IMR-90 (cell line): ENCODE measurements at regions not wholly inside any gene's neighbourhood (a gene's known extent, or its start where the extent isn't known, plus 50 kb on each side); places are given as distances from the start of the nearest gene placed in this dataset.

Experiments used
- ATAC-seq: fragments of 200-7000 bp; cut with Tn5 transposase; 2 replicates; pipeline ENCODE4 v1.9.1; 2020; ENCODE audit warnings: low read depth, mild to moderate bottlenecking, moderate library complexity
- BruUV-seq: library from RNA; stranded (reverse); fragments of 400-500 nt; replicated peaks from 2 replicates; lab custom pipeline; 2021; lab: Mats Ljungman, UMichigan
- CTCF ChIA-PET: fragments of 300-600 bp; formaldehyde crosslinking; extraction: SDS; loops from one replicate; lab custom pipeline; 2021; ENCODE audit warnings: antibody characterized with exemption; lab: Yijun Ruan, JAX
- POLR2A ChIA-PET: fragments of 300-600 bp; sonication (Branson Sonifier 250); formaldehyde crosslinking; loops from one replicate; lab custom pipeline; 2022; ENCODE audit warnings: antibody characterized with exemption; ENCODE audit not compliant: unreplicated experiment; lab: Charles Lee
- DNase-seq: peaks from one replicate; pipeline ENCODE4 v3.0.0; 2013
- H2AFZ ChIP-seq: replicated peaks from 2 replicates; pipeline ENCODE3; 2013; ENCODE audit warnings: low read length, mild to moderate bottlenecking; ENCODE audit not compliant: poor library complexity
- H2AK5ac ChIP-seq: 2 replicates; pipeline ENCODE4 v1.6.1; 2013; ENCODE audit warnings: low read depth, low read length, inconsistent platforms
- H2AK9ac ChIP-seq: replicated peaks from 2 replicates; pipeline ENCODE3; 2013; ENCODE audit warnings: mild to moderate bottlenecking, low read depth, low read length, moderate library complexity; ENCODE audit not compliant: poor library complexity
- H2BK120ac ChIP-seq: 2 replicates; pipeline ENCODE4 v1.6.1; 2013; ENCODE audit warnings: low read depth, low read length, inconsistent platforms
- H2BK15ac ChIP-seq: 3 replicates; pipeline ENCODE4 v1.6.1; 2013; ENCODE audit warnings: low read depth, low read length, inconsistent platforms
- H2BK20ac ChIP-seq: 2 replicates; pipeline ENCODE4 v1.6.1; 2013; ENCODE audit warnings: low read depth, mild to moderate bottlenecking, inconsistent platforms, low read length, moderate library complexity
- H2BK5ac ChIP-seq: 2 replicates; pipeline ENCODE4 v1.6.1; 2013; ENCODE audit warnings: mild to moderate bottlenecking, low read depth, low read length, inconsistent platforms; ENCODE audit not compliant: poor library complexity, severe bottlenecking
- H3K14ac ChIP-seq: replicated peaks from 2 replicates; pipeline ENCODE4 v1.6.1; 2013; ENCODE audit warnings: low read depth, low read length, inconsistent platforms
- H3K18ac ChIP-seq: 2 replicates; pipeline ENCODE4 v1.6.1; 2013; ENCODE audit warnings: low read depth, low read length, control low read depth
- H3K23ac ChIP-seq: 2 replicates; pipeline ENCODE4 v1.6.1; 2013; ENCODE audit warnings: low read depth, low read length, inconsistent platforms
- H3K27ac ChIP-seq: 2 replicates; pipeline ENCODE4 v1.5.1; 2013; ENCODE audit warnings: mild to moderate bottlenecking, control low read depth, low read length; ENCODE audit not compliant: insufficient read depth
- H3K27me3 ChIP-seq: 2 replicates; pipeline ENCODE4 v1.6.1; 2013; ENCODE audit warnings: low read length; ENCODE audit not compliant: control insufficient read depth, insufficient read depth
- H3K36me3 ChIP-seq: 2 replicates; pipeline ENCODE4 v1.6.1; 2013; ENCODE audit warnings: low read length, mixed read lengths; ENCODE audit not compliant: control insufficient read depth, insufficient read depth
- H3K4ac ChIP-seq: 2 replicates; pipeline ENCODE4 v1.6.1; 2013; ENCODE audit warnings: low read depth, low read length, inconsistent platforms
- H3K4me1 ChIP-seq: 2 replicates; pipeline ENCODE4 v1.6.1; 2013; ENCODE audit warnings: low read length, mixed read lengths; ENCODE audit not compliant: control insufficient read depth, insufficient read depth
- H3K4me2 ChIP-seq: 2 replicates; pipeline ENCODE4 v1.6.1; 2013; ENCODE audit warnings: low read depth, mild to moderate bottlenecking, control low read depth, low read length, moderate library complexity
- H3K4me3 ChIP-seq: 2 replicates; pipeline ENCODE4 v1.5.1; 2013; ENCODE audit warnings: low read depth, mild to moderate bottlenecking, control low read depth, low read length, moderate library complexity; ENCODE audit not compliant: insufficient read depth
- H3K56ac ChIP-seq: 2 replicates; pipeline ENCODE4 v1.6.1; 2013; ENCODE audit warnings: low read length, inconsistent platforms; ENCODE audit not compliant: insufficient read depth; ENCODE audit errors: extremely low read depth
- H3K79me1 ChIP-seq, 2 experiments: 2 replicates each; pipeline ENCODE4 v1.6.1; 2013; ENCODE audit warnings: low read length in 2 of 2, inconsistent platforms in 1 of 2, low read depth in 1 of 2
- H3K9ac ChIP-seq: 2 replicates; pipeline ENCODE4 v1.6.1; 2013; ENCODE audit warnings: low read depth, low read length, control low read depth
- H3K9me1 ChIP-seq: 2 replicates; pipeline ENCODE4 v1.6.1; 2013; ENCODE audit warnings: low read length, inconsistent platforms; ENCODE audit not compliant: insufficient read depth
- H3K9me3 ChIP-seq: 2 replicates; pipeline ENCODE4 v1.6.1; 2013; ENCODE audit warnings: low read length; ENCODE audit not compliant: control insufficient read depth, insufficient read depth
- H4K20me1 ChIP-seq: 2 replicates; pipeline ENCODE4 v1.6.1; 2013; ENCODE audit warnings: low read length, inconsistent platforms; ENCODE audit not compliant: insufficient read depth
- H4K5ac ChIP-seq: 2 replicates; pipeline ENCODE4 v1.6.1; 2013; ENCODE audit warnings: mild to moderate bottlenecking, low read depth, low read length, control low read depth
- H4K8ac ChIP-seq, 2 experiments: 2 replicates each; pipeline ENCODE4 v1.6.1; 2013; ENCODE audit warnings: low read depth in 2 of 2, low read length in 2 of 2, control low read depth in 1 of 2, inconsistent platforms in 1 of 2
- H4K91ac ChIP-seq: 2 replicates; pipeline ENCODE4 v1.6.1; 2013; ENCODE audit warnings: low read depth, low read length, inconsistent platforms; ENCODE audit not compliant: insufficient read depth
- BHLHE40 ChIP-seq: fragments of 150-350 bp; IDR thresholded peaks from 2 replicates; pipeline ENCODE4 v1.6.1; 2016; ENCODE audit warnings: mild to moderate bottlenecking, low read depth, low read length
- CHD1 ChIP-seq: IDR thresholded peaks from 2 replicates; pipeline ENCODE4 v1.6.1; 2012; ENCODE audit warnings: low read depth, low read length, improper control_type of control experiment
- FOS ChIP-seq: fragments of 150-350 bp; IDR thresholded peaks from 2 replicates; pipeline ENCODE4 v1.6.1; 2016; ENCODE audit warnings: low read depth, low read length
- MAFK ChIP-seq: IDR thresholded peaks from 2 replicates; pipeline ENCODE4 v1.6.1; 2012; ENCODE audit warnings: low read depth, low read length, improper control_type of control experiment
- MXI1 ChIP-seq: IDR thresholded peaks from 2 replicates; pipeline ENCODE4 v1.6.1; 2012; ENCODE audit warnings: low read depth, mild to moderate bottlenecking, low read length, moderate library complexity, borderline replicate concordance
- RFX5 ChIP-seq: IDR thresholded peaks from 2 replicates; pipeline ENCODE4 v1.8.0; 2012; ENCODE audit warnings: low read depth, mild to moderate bottlenecking, low read length, moderate library complexity
- SMC3 ChIP-seq: fragments of 150-350 bp; IDR thresholded peaks from 2 replicates; pipeline ENCODE4 v1.6.1; 2016; ENCODE audit warnings: low read depth, mild to moderate bottlenecking, antibody characterized with exemption, low read length, moderate library complexity
- dilution Hi-C: fragments of 300-500 bp; cut with HindIII; formaldehyde crosslinking; loops from one replicate; pipeline ENCODE4 v1.14.3; 2018; ENCODE audit warnings: low sequenced_read_pairs; ENCODE audit not compliant: unreplicated experiment
- in situ Hi-C: fragments of 300-500 bp; cut with MboI; formaldehyde crosslinking; loops from 3 replicates; pipeline ENCODE4 v1.14.3; 2019; ENCODE audit warnings: low sequenced_read_pairs, inconsistent platforms, mixed read lengths
- intact Hi-C: fragments of 100-400 bp; cut with micrococcal nuclease; formaldehyde crosslinking; loops from 2 replicates; pipeline ENCODE4 v1.10.0; 2022

DNA sequence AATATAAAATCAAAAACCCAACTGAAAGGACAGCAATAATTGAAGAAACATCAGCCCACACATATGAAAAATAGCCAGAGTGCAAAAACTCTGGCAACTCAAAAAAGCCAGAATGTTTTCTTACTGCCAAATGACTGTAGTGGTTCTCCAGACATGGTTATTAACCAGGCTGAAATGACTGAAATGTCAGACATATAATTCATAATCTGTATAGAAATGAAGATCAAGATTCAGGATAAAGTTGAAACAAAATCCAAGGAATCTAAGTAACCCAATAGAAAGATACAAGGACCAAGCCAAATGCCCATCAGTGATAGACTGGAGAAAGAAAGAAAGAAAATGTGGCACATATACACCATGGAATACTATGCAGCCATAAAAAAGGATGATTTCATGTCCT lies 553.3 kb upstream of the KLHL4 start:
- intact Hi-C loops (no loop called here), dilution Hi-C loops (no loop called here), in situ Hi-C loops (no loop called here)
- Histone ChIP-seq H3K9ac (no peak overlapping the region), H2AFZ (no peak overlapping the region), H3K4me3 (no peak overlapping the region), H3K4me2 (no peak overlapping the region), H3K79me1 (no peaks in the 10 kb centered on the region), H3K14ac (no peak overlapping the region), H4K20me1 (no peaks in the 10 kb centered on the region), H2AK5ac (no peak overlapping the region), H3K4ac (no peak overlapping the region), H3K27me3 (no peaks in the 10 kb centered on the region), H4K5ac (no peak overlapping the region), H2AK9ac (no peak overlapping the region), H4K8ac (no peak overlapping the region), H2BK120ac (no peak overlapping the region), H3K27ac (no peak overlapping the region), H3K36me3 (no peaks in the 10 kb centered on the region), H4K91ac (no peak overlapping the region), H3K4me1 (no peaks in the 10 kb centered on the region), H2BK5ac (no peak overlapping the region), H3K9me1 (no peaks in the 10 kb centered on the region), H3K23ac (no peak overlapping the region), H3K56ac (no peak overlapping the region), H2BK15ac (no peak overlapping the region), H2BK20ac (no peak overlapping the region), H3K9me3 (peaks cover 4% of the 10 kb centered on the region; the same call in 1 of the 2 replicates), H3K18ac (no peak overlapping the region)
- CTCF ChIA-PET, result no interaction called here
- ATAC-seq, result no peak
- no peak for DNase-seq
- POLR2A ChIA-PET, result no interaction called here
- no TSS peak for BruUV-seq
- TF ChIP-seq MAFK (no peak), RFX5 (no peak), SMC3 (no peak), MXI1 (no peak), CHD1 (no peak), FOS (no peak), BHLHE40 (no peak)
